ENCODE measurements at regions not wholly inside any gene's neighbourhood (a gene's known extent, or its start where the extent isn't known, plus 50 kb on each side); places are given as distances from the start of the nearest gene placed in this dataset.
A peak's percentile ranks its signal among the peaks of the same experiment; 100 is the strongest.
"Not testable (repeated sequence)": the region's sequence is repeated elsewhere in the genome, so short reads cannot be mapped to it uniquely, and the experiment has no call there.

DNA sequence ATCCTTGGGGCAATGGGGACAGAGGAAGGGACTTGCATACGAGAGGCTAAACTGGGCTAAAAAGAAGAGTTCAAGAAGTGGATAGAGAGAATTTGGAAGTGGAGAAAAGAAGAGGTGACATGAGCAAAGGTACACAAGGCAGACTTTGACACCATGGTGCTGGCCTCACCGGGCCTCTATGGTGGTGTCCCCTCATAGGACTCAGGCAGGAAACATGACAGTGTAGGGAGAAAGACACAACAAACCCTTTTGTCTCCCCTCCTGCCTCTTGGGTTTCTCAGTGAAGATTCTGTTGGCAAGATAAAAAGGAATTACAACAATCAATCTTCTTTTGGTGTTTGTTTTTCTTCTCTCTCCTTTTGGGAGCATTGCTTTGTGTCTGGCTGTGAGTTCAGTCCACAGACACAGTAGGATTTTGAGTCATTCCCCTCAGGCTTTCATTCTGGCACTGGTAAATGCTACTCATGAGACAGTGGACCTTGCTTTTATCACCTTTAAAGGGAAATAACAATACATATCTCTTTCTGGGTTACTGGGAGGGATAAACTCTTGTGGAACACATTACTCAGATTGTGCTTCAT lies 827.7 kb downstream of the TNS3 start:
- peaks cover 41% of the 10 kb centered on the region for H3K4me1 ChIP-seq (ENCODE audit: insufficient read depth, low read length)
- TF ChIP-seq, protein P1, sequence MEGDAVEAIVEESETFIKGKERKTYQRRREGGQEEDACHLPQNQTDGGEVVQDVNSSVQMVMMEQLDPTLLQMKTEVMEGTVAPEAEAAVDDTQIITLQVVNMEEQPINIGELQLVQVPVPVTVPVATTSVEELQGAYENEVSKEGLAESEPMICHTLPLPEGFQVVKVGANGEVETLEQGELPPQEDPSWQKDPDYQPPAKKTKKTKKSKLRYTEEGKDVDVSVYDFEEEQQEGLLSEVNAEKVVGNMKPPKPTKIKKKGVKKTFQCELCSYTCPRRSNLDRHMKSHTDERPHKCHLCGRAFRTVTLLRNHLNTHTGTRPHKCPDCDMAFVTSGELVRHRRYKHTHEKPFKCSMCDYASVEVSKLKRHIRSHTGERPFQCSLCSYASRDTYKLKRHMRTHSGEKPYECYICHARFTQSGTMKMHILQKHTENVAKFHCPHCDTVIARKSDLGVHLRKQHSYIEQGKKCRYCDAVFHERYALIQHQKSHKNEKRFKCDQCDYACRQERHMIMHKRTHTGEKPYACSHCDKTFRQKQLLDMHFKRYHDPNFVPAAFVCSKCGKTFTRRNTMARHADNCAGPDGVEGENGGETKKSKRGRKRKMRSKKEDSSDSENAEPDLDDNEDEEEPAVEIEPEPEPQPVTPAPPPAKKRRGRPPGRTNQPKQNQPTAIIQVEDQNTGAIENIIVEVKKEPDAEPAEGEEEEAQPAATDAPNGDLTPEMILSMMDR (IDR thresholded peaks at IDR 0.05; ENCODE audit: insufficient read depth, low read depth, low read length): no peak
- no peak for TF ChIP-seq EZH2 (IDR thresholded peaks at IDR 0.05; ENCODE audit: insufficient read depth, low read length)
- H3K27me3 ChIP-seq (ENCODE audit: insufficient read depth, low read length): no peaks in the 10 kb centered on the region
- Mint-ChIP-seq H3K4me1 (ENCODE audit: low read depth, unreplicated experiment) (peaks cover 24% of the 10 kb centered on the region), H3K9me3 (ENCODE audit: unreplicated experiment) (peaks cover 2% of the 10 kb centered on the region), H3K36me3 (ENCODE audit: low read depth, unreplicated experiment) (no peaks in the 10 kb centered on the region), H3K4me3 (ENCODE audit: unreplicated experiment) (no peak overlapping the region), H3K27me3 (ENCODE audit: low read depth, unreplicated experiment) (peaks cover 2% of the 10 kb centered on the region), H3K27ac (ENCODE audit: unreplicated experiment) (no peak overlapping the region)
- peak overlapping the region; percentile 0 for H2AFZ ChIP-seq (ENCODE audit: low read depth, low read length)
- H3K4me3 ChIP-seq (ENCODE audit: insufficient read depth, low read depth, low read length): no peak overlapping the region
- no peaks in the 10 kb centered on the region for H4K20me1 ChIP-seq (ENCODE audit: insufficient read depth, low read length)
- no peaks in the 10 kb centered on the region for H3K79me2 ChIP-seq (ENCODE audit: insufficient read depth, low read length)
- peak overlapping the region; percentile 43 for H3K4me2 ChIP-seq (ENCODE audit: low read length)
- H3K36me3 ChIP-seq (ENCODE audit: insufficient read depth, low read length): no peaks in the 10 kb centered on the region
- H3K27ac ChIP-seq (ENCODE audit: low read depth, low read length): peak overlapping the region; percentile 76
- no peaks in the 10 kb centered on the region for H3K9me3 ChIP-seq (ENCODE audit: insufficient read depth, low read depth, low read length)
- DNase-seq (ENCODE audit: low read depth) (peak; percentile 89), FAIRE-seq (peak; percentile 97)
- peak overlapping the region; percentile 35 for H3K9ac ChIP-seq (ENCODE audit: low read length)

DNA sequence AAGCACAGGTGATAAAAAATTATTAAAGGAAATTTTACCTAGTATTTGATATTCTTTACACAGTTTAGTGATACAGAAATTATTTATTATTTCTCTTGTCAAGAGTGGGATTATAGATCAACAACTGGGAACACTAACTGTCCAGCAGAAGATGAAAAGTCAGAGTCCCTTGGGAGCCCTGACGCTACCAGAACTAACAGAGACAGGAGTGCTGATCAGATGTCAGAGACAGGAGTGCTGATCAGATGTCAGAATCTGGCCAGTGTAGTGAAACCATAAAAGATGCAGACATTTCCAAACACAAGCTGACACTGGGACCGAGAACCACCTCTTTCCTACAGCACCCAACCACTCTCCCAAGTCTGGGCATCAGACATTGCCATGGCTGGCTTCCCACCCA lies 828.2 kb downstream of the TNS3 start:
- no peaks in the 10 kb centered on the region for H3K9me3 ChIP-seq (ENCODE audit: insufficient read depth, low read depth, low read length)
- H3K36me3 Mint-ChIP-seq (ENCODE audit: low read depth, unreplicated experiment): no peaks in the 10 kb centered on the region
- FAIRE-seq (no peak), DNase-seq (ENCODE audit: low read depth) (no peak)
- H3K4me1 ChIP-seq (ENCODE audit: insufficient read depth, low read length): peaks cover 46% of the 10 kb centered on the region
- peak overlapping the region; percentile 0 for H2AFZ ChIP-seq (ENCODE audit: low read depth, low read length)
- H3K79me2 ChIP-seq (ENCODE audit: insufficient read depth, low read length): no peaks in the 10 kb centered on the region
- H3K4me2 ChIP-seq (ENCODE audit: low read length): peak overlapping the region; percentile 43
- H3K9ac ChIP-seq (ENCODE audit: low read length): peak overlapping the region; percentile 35
- peaks cover 2% of the 10 kb centered on the region for H3K9me3 Mint-ChIP-seq (ENCODE audit: unreplicated experiment)
- no peak for TF ChIP-seq EZH2 (IDR thresholded peaks at IDR 0.05; ENCODE audit: insufficient read depth, low read length)
- TF ChIP-seq, protein P1 (IDR thresholded peaks at IDR 0.05; ENCODE audit: insufficient read depth, low read depth, low read length): no peak
- H3K27ac Mint-ChIP-seq (ENCODE audit: unreplicated experiment): no peak overlapping the region
- no peak overlapping the region for H3K4me3 Mint-ChIP-seq (ENCODE audit: unreplicated experiment)
- peaks cover 2% of the 10 kb centered on the region for H3K27me3 Mint-ChIP-seq (ENCODE audit: low read depth, unreplicated experiment)
- no peak overlapping the region for H3K4me3 ChIP-seq (ENCODE audit: insufficient read depth, low read depth, low read length)
- no peaks in the 10 kb centered on the region for H3K36me3 ChIP-seq (ENCODE audit: insufficient read depth, low read length)
- H4K20me1 ChIP-seq (ENCODE audit: insufficient read depth, low read length): no peaks in the 10 kb centered on the region
- H3K27ac ChIP-seq (ENCODE audit: low read depth, low read length): peak overlapping the region; percentile 76
- H3K27me3 ChIP-seq (ENCODE audit: insufficient read depth, low read length): no peaks in the 10 kb centered on the region
- H3K4me1 Mint-ChIP-seq (ENCODE audit: low read depth, unreplicated experiment): peaks cover 29% of the 10 kb centered on the region

DNA sequence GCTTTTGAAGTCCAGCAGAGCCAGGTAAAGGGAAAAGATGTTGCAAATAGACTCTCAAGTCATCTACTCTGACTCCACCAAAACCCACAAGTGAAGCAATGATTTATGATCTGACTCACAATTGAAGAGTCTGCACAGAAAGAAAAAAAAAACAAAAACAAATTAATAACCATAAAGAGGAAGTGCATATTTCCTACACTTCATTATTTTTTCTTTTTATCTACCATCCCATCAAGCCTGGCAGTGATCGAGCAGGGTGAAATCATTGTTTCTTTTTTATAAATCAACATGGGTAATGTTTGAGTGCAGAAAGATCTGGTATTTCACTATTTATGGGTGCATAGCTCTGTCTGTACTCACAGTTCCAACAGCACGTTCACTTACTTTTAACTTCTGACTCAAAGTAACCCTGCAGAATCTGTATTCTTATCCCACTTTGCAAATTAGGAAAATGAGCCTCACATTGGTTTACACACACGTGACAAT lies 829.0 kb downstream of the TNS3 start:
- Mint-ChIP-seq H3K4me1 (ENCODE audit: low read depth, unreplicated experiment) (peaks cover 37% of the 10 kb centered on the region), H3K27me3 (ENCODE audit: low read depth, unreplicated experiment) (peaks cover 2% of the 10 kb centered on the region), H3K4me3 (ENCODE audit: unreplicated experiment) (no peak overlapping the region), H3K9me3 (ENCODE audit: unreplicated experiment) (peaks cover 2% of the 10 kb centered on the region), H3K27ac (ENCODE audit: unreplicated experiment) (peak overlapping the region; percentile 41), H3K36me3 (ENCODE audit: low read depth, unreplicated experiment) (no peaks in the 10 kb centered on the region)
- H2AFZ ChIP-seq (ENCODE audit: low read depth, low read length): no peak overlapping the region
- peaks cover 49% of the 10 kb centered on the region for H3K4me1 ChIP-seq (ENCODE audit: insufficient read depth, low read length)
- no peaks in the 10 kb centered on the region for H3K79me2 ChIP-seq (ENCODE audit: insufficient read depth, low read length)
- H3K4me3 ChIP-seq (ENCODE audit: insufficient read depth, low read depth, low read length): no peak overlapping the region
- FAIRE-seq (peak; percentile 97), DNase-seq (ENCODE audit: low read depth) (peak; percentile 91)
- no peaks in the 10 kb centered on the region for H4K20me1 ChIP-seq (ENCODE audit: insufficient read depth, low read length)
- H3K4me2 ChIP-seq (ENCODE audit: low read length): peak overlapping the region; percentile 47
- TF ChIP-seq EZH2 (IDR thresholded peaks at IDR 0.05; ENCODE audit: insufficient read depth, low read length): no peak
- TF ChIP-seq, protein P1 (IDR thresholded peaks at IDR 0.05; ENCODE audit: insufficient read depth, low read depth, low read length): no peak
- H3K9ac ChIP-seq (ENCODE audit: low read length): peak overlapping the region; percentile 23
- no peaks in the 10 kb centered on the region for H3K36me3 ChIP-seq (ENCODE audit: insufficient read depth, low read length)
- H3K27me3 ChIP-seq (ENCODE audit: insufficient read depth, low read length): no peaks in the 10 kb centered on the region
- no peaks in the 10 kb centered on the region for H3K9me3 ChIP-seq (ENCODE audit: insufficient read depth, low read depth, low read length)
- peak overlapping the region; percentile 76 for H3K27ac ChIP-seq (ENCODE audit: low read depth, low read length)

DNA sequence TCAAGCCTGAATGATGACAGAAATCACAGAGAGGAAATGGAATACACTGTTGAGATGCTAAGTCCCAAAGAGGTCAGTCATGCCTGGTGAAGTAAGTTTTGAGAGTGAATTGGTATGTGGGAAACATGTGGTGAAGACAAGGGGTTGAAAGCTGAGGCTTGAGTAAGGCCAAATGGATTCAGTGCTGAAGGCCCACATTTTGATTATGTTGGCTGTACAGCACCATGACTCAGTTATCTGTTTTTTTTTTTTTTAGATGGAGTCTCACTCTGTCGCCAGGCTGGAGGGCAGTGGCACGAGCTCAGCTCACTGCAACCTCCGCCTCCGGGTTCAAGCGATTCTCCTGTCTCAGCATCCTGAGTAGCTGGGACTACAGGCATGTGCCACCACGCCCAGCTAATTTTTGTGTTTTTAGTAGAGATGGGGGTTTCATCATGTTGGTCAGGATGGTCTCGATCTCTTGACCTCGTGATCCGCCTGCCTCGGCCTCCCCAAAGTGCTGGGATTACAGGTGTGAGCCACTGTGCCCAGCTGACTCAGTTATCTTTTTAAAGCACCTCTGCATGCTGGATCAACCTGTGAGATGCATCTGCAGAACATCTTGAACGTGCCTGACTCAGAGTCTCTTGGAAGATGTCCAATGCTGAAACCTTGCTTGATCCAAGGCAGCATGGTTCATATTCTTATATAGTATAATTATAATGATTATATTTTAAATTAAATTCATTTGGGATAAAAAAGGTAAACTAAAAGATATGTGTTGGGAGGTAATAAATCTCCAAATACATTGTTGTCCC lies 829.8 kb downstream of the TNS3 start:
- H3K4me3 ChIP-seq (ENCODE audit: insufficient read depth, low read depth, low read length); H4K20me1 ChIP-seq (ENCODE audit: insufficient read depth, low read length); H3K27ac Mint-ChIP-seq (ENCODE audit: unreplicated experiment); H3K36me3 ChIP-seq (ENCODE audit: insufficient read depth, low read length); H3K9me3 ChIP-seq (ENCODE audit: insufficient read depth, low read depth, low read length); H3K79me2 ChIP-seq (ENCODE audit: insufficient read depth, low read length); H3K27me3 ChIP-seq (ENCODE audit: insufficient read depth, low read length); H3K36me3 Mint-ChIP-seq (ENCODE audit: low read depth, unreplicated experiment); H2AFZ ChIP-seq (ENCODE audit: low read depth, low read length); H3K9me3 Mint-ChIP-seq (ENCODE audit: unreplicated experiment); H3K4me3 Mint-ChIP-seq (ENCODE audit: unreplicated experiment); H3K27me3 Mint-ChIP-seq (ENCODE audit: low read depth, unreplicated experiment); H3K9ac ChIP-seq (ENCODE audit: low read length): not testable (repeated sequence)
- H3K27ac ChIP-seq (ENCODE audit: low read depth, low read length): peak overlapping the region; percentile 47
- DNase-seq (ENCODE audit: low read depth): peak; percentile 81
- H3K4me1 Mint-ChIP-seq (ENCODE audit: low read depth, unreplicated experiment): peaks cover 37% of the 10 kb centered on the region
- FAIRE-seq: peak; percentile 78
- H3K4me1 ChIP-seq (ENCODE audit: insufficient read depth, low read length): peaks cover 53% of the 10 kb centered on the region
- peak overlapping the region; percentile 47 for H3K4me2 ChIP-seq (ENCODE audit: low read length)
